Activated CD8-positive, alpha-beta memory T cell treated with anti-CD3 and anti-CD28 coated beads, Interleukin-2, amount 50 U/mL, for 24 hours (primary cell): ENCODE measurements at regions not wholly inside any gene's neighbourhood (a gene's known extent, or its start where the extent isn't known, plus 50 kb on each side); places are given as distances from the start of the nearest gene placed in this dataset.

ENCODE experiments used
- DNase-seq: peaks from one replicate; pipeline ENCODE4 v3.0.0-alpha.2; 2020; ENCODE audit errors: extremely low read depth

GRCh38 chr11:69413993-69414392, 67.5 kb upstream of the LINC01488 start:
- DNase-seq = no peak

- no peak for DNase-seq
Observed at GRCh38 chr11:69414773-69415187, 66.7 kb upstream of the LINC01488 start.

GRCh38 chr11:69415411-69416142, 65.9 kb upstream of the LINC01488 start:
- DNase-seq = no peak

GRCh38 chr11:69416143-69416515, 65.3 kb upstream of the LINC01488 start:
- DNase-seq = no peak

- no peak for DNase-seq
Observed at GRCh38 chr11:69416762-69417698, 64.4 kb upstream of the LINC01488 start.

GRCh38 chr11:69417699-69418085, 63.8 kb upstream of the LINC01488 start:
- no peak for DNase-seq

- no peak for DNase-seq
Observed at GRCh38 chr11:69418576-69419296, 62.7 kb upstream of the LINC01488 start.

- no peak for DNase-seq
Observed at GRCh38 chr11:69419662-69420395, 61.6 kb upstream of the LINC01488 start.

GRCh38 chr11:69422645-69423044, 58.8 kb upstream of the LINC01488 start:
- no peak for DNase-seq

- no peak for DNase-seq
Observed at GRCh38 chr11:69423181-69423580, 58.3 kb upstream of the LINC01488 start.

GRCh38 chr11:69423611-69424385, 57.7 kb upstream of the LINC01488 start:
- DNase-seq = no peak

- no peak for DNase-seq
Observed at GRCh38 chr11:69424748-69425147, 56.7 kb upstream of the LINC01488 start.

GRCh38 chr11:69425444-69425843, 56.0 kb upstream of the LINC01488 start:
- no peak for DNase-seq

- peak; percentile 3 for DNase-seq
Observed at GRCh38 chr11:69425895-69426544, 55.4 kb upstream of the LINC01488 start.

- no peak for DNase-seq
Observed at GRCh38 chr11:69427337-69427736, 54.1 kb upstream of the LINC01488 start.

- DNase-seq = no peak
Observed at GRCh38 chr11:69427906-69428880, 53.3 kb upstream of the LINC01488 start.

- no peak for DNase-seq
Observed at GRCh38 chr11:69429716-69430491, 51.6 kb upstream of the LINC01488 start.

GRCh38 chr11:69430566-69430965, 50.9 kb upstream of the LINC01488 start:
- DNase-seq = no peak
